DND-41 (cell line): ENCODE measurements at regions not wholly inside any gene's neighbourhood (a gene's known extent, or its start where the extent isn't known, plus 50 kb on each side); places are given as distances from the start of the nearest gene placed in this dataset.

Source experiments
- ATAC-seq: fragments of 200-7000 bp; cut with Tn5 transposase; 3 replicates; pipeline ENCODE4 v1.9.1; 2021; ENCODE audit warnings: low read depth; ENCODE audit not compliant: insufficient read depth
- DNase-seq: peaks from one replicate; pipeline ENCODE4 v3.0.0-alpha.2; 2020
- H2AFZ ChIP-seq: 2 replicates; pipeline ENCODE4 v1.6.0; 2012; ENCODE audit warnings: low read depth, low read length
- H3K27ac ChIP-seq: 2 replicates; pipeline ENCODE4 v1.5.1; 2012; ENCODE audit warnings: low read length, inconsistent platforms
- H3K27me3 ChIP-seq: fragments of 200-600 bp; sonication (generic); 2 replicates; pipeline ENCODE4 v1.6.0; 2012; ENCODE audit warnings: low read length, mild to moderate bottlenecking, inconsistent platforms; ENCODE audit not compliant: insufficient read depth, poor library complexity
- H3K36me3 ChIP-seq: 2 replicates; pipeline ENCODE4 v1.5.1; 2012; ENCODE audit warnings: low read length, inconsistent platforms; ENCODE audit not compliant: insufficient read depth
- H3K4me1 ChIP-seq: 2 replicates; pipeline ENCODE4 v1.5.1; 2012; ENCODE audit warnings: mild to moderate bottlenecking, low read length; ENCODE audit not compliant: insufficient read depth
- H3K4me2 ChIP-seq: 2 replicates; pipeline ENCODE4 v1.6.0; 2012; ENCODE audit warnings: mild to moderate bottlenecking, moderate library complexity, low read length, inconsistent platforms; ENCODE audit not compliant: insufficient read depth
- H3K4me3 ChIP-seq, 2 experiments: fragments of 200-600 bp in 1 of 2; shearing (Covaris generic) in 1 of 2; 2 replicates each; pipeline ENCODE4 v1.5.1; 2012 to 2016; ENCODE audit warnings: inconsistent platforms in 2 of 2, low read length in 2 of 2, mild to moderate bottlenecking in 2 of 2, low read depth in 1 of 2, moderate library complexity in 1 of 2
- H3K79me2 ChIP-seq: 2 replicates; pipeline ENCODE4 v1.6.0; 2012; ENCODE audit warnings: low read length, inconsistent platforms; ENCODE audit not compliant: insufficient read depth
- H3K9ac ChIP-seq: 2 replicates; pipeline ENCODE4 v1.6.0; 2012; ENCODE audit warnings: low read depth, mild to moderate bottlenecking, inconsistent platforms, low read length, moderate library complexity
- H3K9me3 ChIP-seq: 2 replicates; pipeline ENCODE4 v1.5.1; 2012; ENCODE audit warnings: low read length, moderate library complexity, mild to moderate bottlenecking, inconsistent platforms; ENCODE audit not compliant: insufficient read depth, severe bottlenecking
- H4K20me1 ChIP-seq: 2 replicates; pipeline ENCODE4 v1.6.0; 2012; ENCODE audit warnings: low read length; ENCODE audit not compliant: insufficient read depth
- EZH2 ChIP-seq: IDR thresholded peaks from 3 replicates; pipeline ENCODE4 v1.6.1; 2012; ENCODE audit warnings: borderline replicate concordance, low read depth, mild to moderate bottlenecking, moderate library complexity, low read length, inconsistent platforms; ENCODE audit not compliant: severe bottlenecking
- TF ChIP-seq, protein P1 (sequence below): IDR thresholded peaks from 2 replicates; pipeline ENCODE4 v1.5.1; 2012; ENCODE audit warnings: borderline replicate concordance, low read length, moderate library complexity, mild to moderate bottlenecking; ENCODE audit not compliant: poor library complexity, severe bottlenecking; ENCODE audit errors: extremely low read depth

DNA sequence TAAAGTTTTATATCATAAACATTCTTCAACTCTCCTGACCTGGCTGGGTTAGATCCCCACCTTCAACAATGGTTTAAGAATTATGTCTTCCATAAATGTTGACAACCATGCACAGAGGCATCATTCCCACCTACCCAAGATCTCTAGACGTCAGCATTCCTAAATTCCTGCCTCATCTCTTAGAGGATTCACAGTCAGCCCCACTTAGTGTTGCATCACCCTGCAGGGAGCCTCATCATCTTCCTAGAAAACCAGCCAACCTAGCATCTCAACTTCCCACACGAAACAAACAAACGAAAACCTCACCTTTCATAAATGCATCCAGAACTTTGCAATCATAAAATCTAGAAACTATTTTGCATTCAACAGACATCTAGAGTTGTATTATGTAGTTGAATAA is 816.1 kb upstream of the C9orf72 start:
- Histone ChIP-seq H2AFZ (no peak overlapping the region), H3K79me2 (no peaks in the 10 kb centered on the region), H3K4me1 (no peaks in the 10 kb centered on the region), H3K9ac (no peak overlapping the region), H3K36me3 (no peaks in the 10 kb centered on the region), H4K20me1 (no peaks in the 10 kb centered on the region), H3K9me3 (no peaks in the 10 kb centered on the region), H3K27me3 (no peaks in the 10 kb centered on the region), H3K4me3 (no peak overlapping the region), H3K4me2 (no peak overlapping the region), H3K27ac (no peak overlapping the region)
- TF ChIP-seq, protein P1, sequence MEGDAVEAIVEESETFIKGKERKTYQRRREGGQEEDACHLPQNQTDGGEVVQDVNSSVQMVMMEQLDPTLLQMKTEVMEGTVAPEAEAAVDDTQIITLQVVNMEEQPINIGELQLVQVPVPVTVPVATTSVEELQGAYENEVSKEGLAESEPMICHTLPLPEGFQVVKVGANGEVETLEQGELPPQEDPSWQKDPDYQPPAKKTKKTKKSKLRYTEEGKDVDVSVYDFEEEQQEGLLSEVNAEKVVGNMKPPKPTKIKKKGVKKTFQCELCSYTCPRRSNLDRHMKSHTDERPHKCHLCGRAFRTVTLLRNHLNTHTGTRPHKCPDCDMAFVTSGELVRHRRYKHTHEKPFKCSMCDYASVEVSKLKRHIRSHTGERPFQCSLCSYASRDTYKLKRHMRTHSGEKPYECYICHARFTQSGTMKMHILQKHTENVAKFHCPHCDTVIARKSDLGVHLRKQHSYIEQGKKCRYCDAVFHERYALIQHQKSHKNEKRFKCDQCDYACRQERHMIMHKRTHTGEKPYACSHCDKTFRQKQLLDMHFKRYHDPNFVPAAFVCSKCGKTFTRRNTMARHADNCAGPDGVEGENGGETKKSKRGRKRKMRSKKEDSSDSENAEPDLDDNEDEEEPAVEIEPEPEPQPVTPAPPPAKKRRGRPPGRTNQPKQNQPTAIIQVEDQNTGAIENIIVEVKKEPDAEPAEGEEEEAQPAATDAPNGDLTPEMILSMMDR, result no peak
- TF ChIP-seq EZH2, result no peak
- no peak for ATAC-seq
- no peak for DNase-seq

DNA sequence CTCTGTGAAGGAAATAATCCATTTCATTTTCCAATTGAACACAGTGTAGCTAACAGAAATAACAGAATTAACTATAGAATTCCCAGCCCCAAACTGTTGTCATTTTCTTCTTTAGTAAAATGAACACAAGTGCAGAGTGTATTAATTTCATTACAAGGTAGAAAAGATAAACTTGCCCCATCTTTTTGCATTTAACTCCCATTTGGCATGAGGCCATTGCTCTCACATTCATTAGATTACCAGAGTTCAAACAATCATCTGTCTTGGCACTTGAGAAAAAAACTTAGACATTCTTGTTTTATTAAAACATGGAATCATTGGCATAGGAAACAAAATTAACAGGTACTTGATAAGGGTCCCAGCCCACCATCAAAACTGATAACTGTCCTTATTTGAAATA is 821.5 kb upstream of the C9orf72 start:
- H3K79me2 ChIP-seq, result no peaks in the 10 kb centered on the region
- TF ChIP-seq EZH2, result no peak
- no peak overlapping the region for H3K9ac ChIP-seq
- no peak for DNase-seq
- ATAC-seq, result no peak
- no peaks in the 10 kb centered on the region for H3K4me1 ChIP-seq
- H4K20me1 ChIP-seq, result no peaks in the 10 kb centered on the region
- H3K27me3 ChIP-seq, result no peaks in the 10 kb centered on the region
- H3K36me3 ChIP-seq, result no peaks in the 10 kb centered on the region
- no peak overlapping the region for H3K27ac ChIP-seq
- H2AFZ ChIP-seq, result no peak overlapping the region
- no peaks in the 10 kb centered on the region for H3K9me3 ChIP-seq
- no peak overlapping the region for H3K4me2 ChIP-seq
- H3K4me3 ChIP-seq, result no peak overlapping the region

DNA sequence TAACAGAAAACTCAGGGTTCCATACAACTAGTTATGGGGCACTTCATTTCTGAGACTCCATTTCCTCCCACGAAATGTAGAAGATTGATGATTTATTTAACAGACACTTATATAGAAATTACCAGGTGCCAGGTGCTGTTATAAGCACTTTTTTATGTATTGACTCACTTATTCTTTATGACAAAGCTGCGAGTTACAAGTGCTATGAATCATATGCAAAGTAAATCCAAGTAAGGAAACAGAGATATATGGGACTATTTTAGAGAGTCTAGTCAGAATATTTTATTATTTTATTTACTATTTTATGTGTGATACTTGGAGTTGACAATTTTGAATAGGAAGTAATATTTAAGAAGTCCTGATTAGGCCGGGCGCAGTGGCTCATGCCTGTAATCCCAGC is 822.8 kb upstream of the C9orf72 start:
- Histone ChIP-seq H2AFZ (no peak overlapping the region), H4K20me1 (no peaks in the 10 kb centered on the region), H3K9ac (no peak overlapping the region), H3K79me2 (no peaks in the 10 kb centered on the region), H3K4me1 (no peaks in the 10 kb centered on the region), H3K27me3 (no peaks in the 10 kb centered on the region), H3K4me2 (no peak overlapping the region), H3K36me3 (no peaks in the 10 kb centered on the region), H3K27ac (no peak overlapping the region), H3K9me3 (no peaks in the 10 kb centered on the region), H3K4me3 (no peak overlapping the region)
- no peak for ATAC-seq
- no peak for DNase-seq
- no peak for TF ChIP-seq EZH2
- TF ChIP-seq, protein P1, result no peak

DNA sequence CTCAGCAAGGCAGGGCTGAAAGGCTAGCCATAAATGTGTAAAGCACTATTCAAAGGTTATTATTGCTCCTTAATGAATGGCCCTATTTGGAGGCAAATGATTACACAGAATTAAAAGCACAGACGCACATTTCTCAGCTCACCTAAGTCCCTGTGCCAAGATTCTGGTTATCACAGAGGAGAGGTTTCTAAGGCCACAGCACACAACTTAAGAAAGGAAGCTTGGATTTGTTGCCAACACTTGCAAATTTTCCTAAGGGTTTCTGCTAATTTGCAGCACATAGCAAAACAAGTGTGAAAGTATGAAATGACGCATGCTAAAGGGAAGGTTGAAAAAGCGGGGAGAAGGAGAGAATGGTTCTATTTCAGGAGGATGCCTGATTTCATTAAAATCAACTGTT is 834.1 kb upstream of the C9orf72 start:
- Histone ChIP-seq H3K9me3 (no peaks in the 10 kb centered on the region), H3K4me3 (no peak overlapping the region), H3K9ac (no peak overlapping the region), H4K20me1 (no peaks in the 10 kb centered on the region), H2AFZ (no peak overlapping the region), H3K4me2 (no peak overlapping the region), H3K36me3 (no peaks in the 10 kb centered on the region), H3K4me1 (no peaks in the 10 kb centered on the region), H3K27ac (no peak overlapping the region), H3K27me3 (no peaks in the 10 kb centered on the region), H3K79me2 (no peaks in the 10 kb centered on the region)
- TF ChIP-seq, protein P1, result no peak
- no peak for TF ChIP-seq EZH2
- no peak for DNase-seq
- ATAC-seq, result no peak
